GM18861 (cell line): ENCODE measurements at regions not wholly inside any gene's neighbourhood (a gene's known extent, or its start where the extent isn't known, plus 50 kb on each side); places are given as distances from the start of the nearest gene placed in this dataset.

Experiments used
- ATAC-seq: cut with Tn5 transposase; IDR thresholded peaks from one replicate; pipeline ENCODE4 v1.9.1; 2021; ENCODE audit not compliant: unreplicated experiment

- ATAC-seq, result no peak
Observed at GRCh38 chr9:80059191-80059590, 487.4 kb downstream of the TLE4 start.

GRCh38 chr9:80052830-80053229 lies 481.1 kb downstream of the TLE4 start:
- ATAC-seq, result no peak

GRCh38 chr9:80049096-80049782 lies 477.5 kb downstream of the TLE4 start:
- no peak for ATAC-seq

- ATAC-seq, result no peak
Observed at GRCh38 chr9:80046481-80046880, 474.7 kb downstream of the TLE4 start.

DNA sequence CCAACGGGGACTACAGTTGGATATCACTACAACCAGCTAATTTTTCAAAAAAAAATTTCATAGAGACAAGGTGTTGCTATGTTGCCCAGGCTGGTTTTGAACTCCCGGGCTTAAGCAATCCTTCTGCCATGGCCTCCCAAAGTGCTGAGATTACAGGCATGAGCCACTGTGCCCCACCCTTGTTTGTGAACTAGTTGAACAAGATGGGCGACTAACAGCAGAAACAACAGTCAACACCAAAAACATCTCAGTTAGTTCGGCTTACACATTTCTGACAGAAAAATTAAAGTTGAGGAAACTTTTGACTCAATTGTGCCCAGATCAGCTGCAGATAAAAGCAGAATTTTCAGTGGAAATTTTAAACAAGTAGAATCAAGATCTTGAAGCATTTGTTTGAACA lies 470.1 kb downstream of the TLE4 start:
- ATAC-seq, result no peak

GRCh38 chr9:80040457-80040856 lies 468.7 kb downstream of the TLE4 start:
- no peak for ATAC-seq

- ATAC-seq, result no peak
Observed at GRCh38 chr9:80030801-80031200, 459.0 kb downstream of the TLE4 start.

DNA sequence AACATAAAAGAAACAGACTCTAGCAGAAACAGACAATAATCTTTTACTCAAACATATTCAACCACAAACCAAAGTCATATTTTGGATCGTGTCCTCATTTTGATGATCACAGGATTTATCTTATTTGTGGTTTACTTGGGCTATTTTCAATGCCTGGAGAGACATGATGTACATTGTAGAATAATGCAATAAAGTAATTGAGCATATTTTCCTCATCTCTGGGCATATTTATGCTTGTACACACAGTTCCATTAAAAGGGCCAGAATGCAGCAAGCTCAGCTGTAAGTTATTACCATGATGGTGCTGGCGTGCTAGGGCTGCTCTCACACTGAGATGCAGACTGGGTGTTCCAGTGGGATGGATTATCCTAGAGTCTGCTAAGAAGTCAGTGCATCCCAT lies 456.7 kb downstream of the TLE4 start:
- ATAC-seq, result no peak

GRCh38 chr9:80025796-80026520 lies 454.2 kb downstream of the TLE4 start:
- ATAC-seq, result no peak

DNA sequence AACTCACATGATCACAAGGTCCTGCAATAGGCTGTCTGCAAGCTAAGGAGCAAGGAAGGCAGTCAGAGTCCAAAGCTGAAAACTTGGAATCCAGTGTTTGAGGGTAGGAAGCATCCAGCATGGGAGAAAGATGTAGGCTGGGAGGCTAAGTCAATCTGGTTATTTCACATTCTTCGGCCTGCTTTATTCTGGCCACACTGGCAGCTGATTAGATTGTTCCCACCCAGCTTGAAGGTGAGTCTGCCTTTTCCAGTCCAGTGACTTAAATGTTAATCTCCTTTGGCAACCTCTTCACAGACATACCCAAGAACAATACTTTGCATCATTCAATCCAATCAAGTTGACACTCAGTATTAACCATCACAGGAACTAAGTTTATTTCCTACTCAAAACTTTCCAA lies 453.4 kb downstream of the TLE4 start:
- ATAC-seq, result no peak

- no peak for ATAC-seq
Observed at GRCh38 chr9:80020530-80020929, 448.8 kb downstream of the TLE4 start.

GRCh38 chr9:80020056-80020455 lies 448.3 kb downstream of the TLE4 start:
- no peak for ATAC-seq

DNA sequence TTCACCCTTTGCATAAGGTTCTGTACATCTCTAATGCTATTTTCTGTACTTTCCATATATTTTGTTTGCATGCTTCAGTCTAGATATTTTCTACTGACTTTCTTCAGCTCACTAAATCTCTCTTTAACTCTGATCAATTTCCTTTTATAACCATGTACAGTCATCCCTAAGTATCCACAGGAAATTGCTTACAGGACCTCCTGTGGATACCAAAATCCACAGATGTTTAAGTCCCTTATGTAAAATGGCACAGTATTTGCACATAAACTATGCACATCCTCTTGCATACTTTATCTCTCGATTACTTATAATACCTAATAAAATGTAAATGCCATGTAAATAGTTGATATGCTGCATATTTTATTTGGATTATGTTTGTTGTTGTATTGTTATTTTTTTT lies 442.1 kb downstream of the TLE4 start:
- no peak for ATAC-seq

- ATAC-seq, result no peak
Observed at GRCh38 chr9:80012557-80013330, 441.0 kb downstream of the TLE4 start.

DNA sequence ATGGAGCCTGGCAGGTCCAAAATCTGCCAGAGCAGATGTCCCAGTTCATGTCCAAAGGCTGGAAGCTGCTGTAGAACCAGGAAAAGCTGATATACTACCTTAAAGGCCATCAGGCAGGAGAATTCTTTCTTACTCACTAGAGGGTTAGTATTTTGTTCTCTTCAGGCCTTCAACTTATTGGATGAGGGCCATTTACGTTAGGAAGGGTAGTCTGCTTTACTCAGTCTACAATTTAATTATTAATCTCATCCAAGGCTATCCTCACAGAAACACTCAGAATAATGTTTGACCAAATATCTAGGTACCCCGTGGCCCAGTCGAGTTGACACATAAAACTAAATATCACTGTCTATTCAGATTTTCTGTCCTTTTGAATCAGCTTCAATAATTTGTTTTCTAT lies 437.4 kb downstream of the TLE4 start:
- no peak for ATAC-seq

- no peak for ATAC-seq
Observed at GRCh38 chr9:80004714-80005113, 432.9 kb downstream of the TLE4 start.

DNA sequence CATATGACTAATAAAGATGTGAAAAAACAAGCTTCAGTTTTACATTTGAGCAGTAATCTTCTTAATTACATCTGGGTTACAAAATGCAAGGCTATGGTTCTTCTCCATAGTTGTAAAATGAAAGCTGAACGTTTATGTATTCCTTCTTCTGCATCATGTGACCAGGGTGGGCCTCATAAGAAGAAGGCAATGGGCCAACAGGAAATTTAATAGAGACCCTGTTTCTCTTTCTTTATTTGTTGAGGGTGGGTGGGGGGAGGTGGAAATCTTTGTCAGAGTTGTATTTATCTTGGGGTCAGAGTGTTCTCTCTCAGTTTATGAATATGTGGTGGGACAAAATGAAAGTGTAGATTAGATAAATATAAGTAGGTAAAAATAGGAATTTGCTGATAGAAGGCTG lies 418.8 kb downstream of the TLE4 start:
- no peak for ATAC-seq

DNA sequence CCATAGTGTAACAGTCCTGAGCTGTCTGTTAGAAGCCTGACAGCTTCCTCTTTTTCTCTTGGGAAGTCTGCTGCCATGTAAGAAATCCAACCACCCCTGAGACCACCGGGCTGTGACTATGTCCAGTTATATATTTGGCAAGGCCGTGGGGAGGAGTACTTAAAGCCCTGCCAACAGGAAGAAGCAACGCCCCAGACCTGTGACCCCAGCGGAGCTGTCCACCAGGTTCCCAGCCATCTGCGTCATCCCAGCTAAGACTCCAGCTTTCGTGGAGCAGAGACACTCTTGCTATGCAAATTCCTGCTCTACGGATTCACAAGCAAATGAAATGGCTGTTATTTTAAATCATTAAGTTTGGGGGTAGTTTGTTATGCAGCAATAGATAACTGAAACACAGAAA lies 417.3 kb downstream of the TLE4 start:
- ATAC-seq, result no peak

DNA sequence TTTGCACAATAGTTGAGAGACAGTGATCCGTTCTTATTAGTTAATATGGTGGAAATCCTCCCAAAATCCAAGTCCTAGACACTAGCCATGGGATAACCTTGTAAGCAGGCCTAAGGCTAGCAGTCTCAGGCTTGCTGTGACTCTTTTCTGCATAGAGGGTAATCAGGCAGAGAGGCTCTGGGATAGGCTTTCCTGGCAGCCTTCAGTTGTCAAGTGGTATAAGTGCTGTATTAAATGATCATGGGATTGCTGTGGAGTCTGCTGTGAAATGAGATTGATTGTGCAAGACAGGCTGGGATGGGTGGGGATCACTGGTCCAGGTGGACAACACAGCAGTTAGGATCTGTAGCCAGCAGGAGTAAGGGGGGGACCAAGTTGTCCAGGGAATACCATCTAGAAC lies 416.4 kb downstream of the TLE4 start:
- ATAC-seq, result no peak

DNA sequence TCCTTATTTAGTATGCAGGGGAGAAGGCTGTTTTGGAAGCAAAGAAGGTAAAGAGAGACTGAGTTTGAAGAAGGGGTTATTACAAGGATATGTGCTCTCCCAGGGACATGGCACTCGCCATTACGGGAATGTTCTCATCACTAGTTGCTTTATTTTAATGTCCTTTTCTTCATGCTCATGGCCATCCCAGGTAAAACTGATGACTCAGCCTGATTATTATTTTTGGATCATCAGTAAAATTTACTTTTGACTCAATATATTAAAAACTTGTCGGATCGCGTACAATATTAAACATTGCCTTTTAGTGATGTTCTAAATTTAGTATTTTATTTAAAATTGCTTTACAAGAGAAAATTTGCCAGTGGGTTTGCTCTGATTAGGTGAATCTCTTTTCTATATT lies 414.7 kb downstream of the TLE4 start:
- no peak for ATAC-seq

GRCh38 chr9:79985772-79986171 lies 414.0 kb downstream of the TLE4 start:
- ATAC-seq, result no peak

DNA sequence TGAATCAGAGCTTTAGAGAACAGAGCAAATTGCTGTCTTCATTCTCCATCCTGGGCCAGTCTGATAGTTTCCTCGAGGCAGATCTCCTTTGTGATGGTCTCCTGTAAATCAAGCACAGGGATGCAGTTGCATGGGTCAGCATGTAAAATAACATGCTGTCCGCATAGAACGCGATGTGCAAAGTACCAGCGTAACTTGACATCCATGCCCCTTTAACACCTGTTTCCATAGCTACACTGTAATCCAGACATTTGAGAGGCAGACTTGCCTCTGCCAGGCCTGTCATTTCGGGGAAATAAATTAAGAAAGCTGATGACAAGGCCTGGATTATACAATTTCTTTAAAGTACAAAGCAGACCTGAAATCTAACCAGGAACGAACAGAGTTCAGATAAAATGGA lies 413.5 kb downstream of the TLE4 start:
- ATAC-seq, result no peak
